WTC11 (cell line): ENCODE measurements at regions not wholly inside any gene's neighbourhood (a gene's known extent, or its start where the extent isn't known, plus 50 kb on each side); places are given as distances from the start of the nearest gene placed in this dataset.

Source experiments
- ATAC-seq: fragments of 200-7000 bp; cut with Tn5 transposase; 2 replicates; pipeline ENCODE4 v1.10.0; 2021; ENCODE audit warnings: mild to moderate bottlenecking, moderate library complexity
- CTCF ChIA-PET: fragments of 300-600 bp; sonication (Branson Sonifier 250); formaldehyde crosslinking; loops from one replicate; lab custom pipeline; 2021; ENCODE audit warnings: antibody characterized with exemption; lab: Charles Lee
- POLR2A ChIA-PET: fragments of 350-600 bp; sonication (Branson Sonifier 250); formaldehyde crosslinking; loops from one replicate; lab custom pipeline; 2021; ENCODE audit warnings: antibody characterized with exemption; lab: Charles Lee
- DNase-seq: peaks from one replicate; pipeline ENCODE4 v3.0.0; 2021; ENCODE audit warnings: low spot score
- H3K27ac Mint-ChIP-seq: 2 replicates; pipeline ENCODE4 v1.8.0; 2021; ENCODE audit warnings: mixed read lengths
- H3K27me3 Mint-ChIP-seq: 2 replicates; pipeline ENCODE4 v1.8.0; 2021; ENCODE audit warnings: low read depth, mild to moderate bottlenecking, moderate library complexity, mixed read lengths
- H3K36me3 Mint-ChIP-seq: 2 replicates; pipeline ENCODE4 v1.8.0; 2021; ENCODE audit warnings: mixed read lengths
- H3K4me1 Mint-ChIP-seq: 2 replicates; pipeline ENCODE4 v1.8.0; 2022; ENCODE audit warnings: mixed read lengths
- H3K4me3 Mint-ChIP-seq: 2 replicates; pipeline ENCODE4 v1.8.0; 2021; ENCODE audit warnings: mild to moderate bottlenecking, moderate library complexity, mixed read lengths
- H3K9me3 Mint-ChIP-seq: 2 replicates; pipeline ENCODE4 v1.8.0; 2021; ENCODE audit warnings: mixed read lengths
- ATF2 ChIP-seq: sonication (generic); formaldehyde crosslinking; IDR thresholded peaks from 2 replicates; pipeline ENCODE4 v1.8.1; 2022; ENCODE audit warnings: low read depth, missing genetic modification reagents, borderline replicate concordance
- ATF3 ChIP-seq: sonication (generic); formaldehyde crosslinking; conservative IDR thresholded peaks from 2 replicates; pipeline ENCODE4 v1.8.1; 2022; ENCODE audit warnings: mild to moderate bottlenecking, missing genetic modification reagents
- E2F4 ChIP-seq: sonication (generic); formaldehyde crosslinking; IDR thresholded peaks from 2 replicates; pipeline ENCODE4 v1.8.1; 2022; ENCODE audit warnings: low read depth, mild to moderate bottlenecking, moderate library complexity, missing genetic modification reagents, borderline replicate concordance
- FOXK1 ChIP-seq: sonication (generic); formaldehyde crosslinking; IDR thresholded peaks from 2 replicates; pipeline ENCODE4 v1.8.0; 2022; ENCODE audit warnings: mild to moderate bottlenecking, moderate library complexity, missing genetic modification reagents
- GTF2I ChIP-seq: fragments of 250-450 bp; sonication (Bioruptor Pico); conservative IDR thresholded peaks from 2 replicates; pipeline ENCODE4 v1.4.0; 2021; ENCODE audit warnings: mild to moderate bottlenecking
- JUN ChIP-seq: sonication (generic); formaldehyde crosslinking; IDR thresholded peaks from 2 replicates; pipeline ENCODE4 v1.8.0; 2023; ENCODE audit warnings: mild to moderate bottlenecking, missing genetic modification reagents
- MYBL2 ChIP-seq: sonication (generic); formaldehyde crosslinking; IDR thresholded peaks from 2 replicates; pipeline ENCODE4 v1.8.1; 2023; ENCODE audit warnings: mild to moderate bottlenecking, moderate library complexity, missing genetic modification reagents
- OVOL2 ChIP-seq: fragments of 250-450 bp; sonication (Bioruptor Pico); IDR thresholded peaks from 2 replicates; pipeline ENCODE4 v1.9.0; 2021; ENCODE audit warnings: mild to moderate bottlenecking, borderline replicate concordance
- PRDM15 ChIP-seq: sonication (generic); formaldehyde crosslinking; IDR thresholded peaks from 2 replicates; pipeline ENCODE4 v1.8.0; 2022; ENCODE audit warnings: missing genetic modification reagents
- PRRX2 ChIP-seq: fragments of 250-450 bp; sonication (Bioruptor Pico); IDR thresholded peaks from 2 replicates; pipeline ENCODE4 v1.8.0; 2021; ENCODE audit warnings: mild to moderate bottlenecking
- SMAD3 ChIP-seq: sonication (generic); formaldehyde crosslinking; IDR thresholded peaks from 2 replicates; pipeline ENCODE4 v1.8.0; 2022; ENCODE audit warnings: missing genetic modification reagents, mild to moderate bottlenecking, borderline replicate concordance
- TEAD4 ChIP-seq: sonication (generic); formaldehyde crosslinking; IDR thresholded peaks from 2 replicates; pipeline ENCODE4 v1.8.0; 2022; ENCODE audit warnings: mild to moderate bottlenecking, missing genetic modification reagents
- TP53 ChIP-seq: sonication (generic); formaldehyde crosslinking; IDR thresholded peaks from 2 replicates; pipeline ENCODE4 v1.8.1; 2023; ENCODE audit warnings: mild to moderate bottlenecking, missing genetic modification reagents
- USF2 ChIP-seq: sonication (generic); formaldehyde crosslinking; IDR thresholded peaks from 2 replicates; pipeline ENCODE4 v1.8.1; 2023; ENCODE audit warnings: mild to moderate bottlenecking, missing genetic modification reagents, moderate library complexity
- ZNF281 ChIP-seq: sonication (generic); formaldehyde crosslinking; IDR thresholded peaks from 2 replicates; pipeline ENCODE4 v1.8.0; 2023; ENCODE audit warnings: mild to moderate bottlenecking, missing genetic modification reagents
- ZNF396 ChIP-seq: fragments of 250-450 bp; sonication (Bioruptor Pico); IDR thresholded peaks from 2 replicates; pipeline ENCODE4 v1.8.0; 2021; ENCODE audit warnings: mild to moderate bottlenecking, moderate library complexity, borderline replicate concordance
- ZNF512 ChIP-seq: sonication (generic); formaldehyde crosslinking; IDR thresholded peaks from 2 replicates; pipeline ENCODE4 v1.8.1; 2022; ENCODE audit warnings: missing genetic modification reagents, borderline replicate concordance
- ZSCAN18 ChIP-seq: fragments of 250-450 bp; sonication (Bioruptor Pico); IDR thresholded peaks from 2 replicates; pipeline ENCODE4 v2.1.2; 2022; ENCODE audit warnings: mild to moderate bottlenecking, moderate library complexity

- TF ChIP-seq PRDM15 (CRISPR knock-in tag) (no peak), ATF2 (CRISPR knock-in tag) (no peak), MYBL2 (no peak), ZNF512 (CRISPR knock-in tag) (no peak)
Measured at GRCh38 chr3:101050866-101051265, 57.6 kb upstream of the ABI3BP start (continued).

- Mint-ChIP-seq H3K9me3 (peaks cover 5% of the 10 kb centered on the region), H3K27ac (no peak overlapping the region), H3K36me3 (no peaks in the 10 kb centered on the region), H3K4me3 (no peak overlapping the region), H3K27me3 (no peaks in the 10 kb centered on the region), H3K4me1 (no peaks in the 10 kb centered on the region)
- CTCF ChIA-PET = interaction anchor here (0.9 to 1.2 kb wide), 3 partner anchors 20 to 157 kb away, joined by 3 to 5 read pairs (median 3); no protein-coding TSS in a partner anchor
- DNase-seq (no peak), ATAC-seq (no peak)
- POLR2A ChIA-PET = no interaction called here
- no peak for TF ChIP-seq GTF2I (CRISPR knock-in tag)
- no peak for TF ChIP-seq TEAD4 (CRISPR knock-in tag)
- TF ChIP-seq ZSCAN18 = no peak
- no peak for TF ChIP-seq ZNF396
- TF ChIP-seq OVOL2 (CRISPR knock-in tag) = no peak
- TF ChIP-seq E2F4 (CRISPR knock-in tag) = no peak
- TF ChIP-seq FOXK1 (CRISPR knock-in tag) = no peak
- TF ChIP-seq ATF3 = no peak
- no peak for TF ChIP-seq PRDM15 (CRISPR knock-in tag)
- TF ChIP-seq USF2 (CRISPR knock-in tag) = no peak
- TF ChIP-seq PRRX2 (CRISPR knock-in tag) = no peak
- no peak for TF ChIP-seq SMAD3 (CRISPR knock-in tag)
- TF ChIP-seq JUN (CRISPR knock-in tag) = no peak
- TF ChIP-seq ZNF281 = no peak
- TF ChIP-seq TP53 = no peak
Measured at GRCh38 chr3:101050046-101050445, 56.8 kb upstream of the ABI3BP start.
